GM12872 (cell line): ENCODE measurements at regions not wholly inside any gene's neighbourhood (a gene's known extent, or its start where the extent isn't known, plus 50 kb on each side); places are given as distances from the start of the nearest gene placed in this dataset.

Source experiments
- CTCF ChIP-seq: IDR thresholded peaks from 3 replicates; pipeline ENCODE4 v1.5.1; 2011; ENCODE audit warnings: low read depth, mild to moderate bottlenecking, low read length, moderate library complexity; ENCODE audit not compliant: insufficient read depth

DNA sequence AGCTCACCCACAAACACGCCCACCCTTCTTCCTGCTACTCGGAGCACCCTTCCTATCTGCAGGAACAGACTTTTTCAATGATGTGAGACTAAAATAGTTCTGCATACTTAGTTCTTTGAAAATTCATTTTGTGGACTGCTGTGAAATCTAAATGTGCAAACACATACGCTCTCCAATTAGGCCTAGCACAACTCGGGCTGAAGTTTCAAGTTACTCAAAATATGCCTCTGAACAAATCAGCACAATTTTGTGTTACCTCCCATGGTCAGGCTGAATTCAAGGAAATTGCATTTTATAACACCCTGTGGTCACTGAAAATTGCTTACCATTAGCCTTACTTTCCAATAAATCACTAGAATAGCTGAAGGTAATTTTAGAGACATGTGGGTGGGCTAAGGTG lies 323.8 kb upstream of the ADCY2 start:
- TF ChIP-seq CTCF = no peak

- TF ChIP-seq CTCF = no peak
These were observed 322.3 kb upstream of the ADCY2 start for GRCh38 chr5:7073666-7074065.

DNA sequence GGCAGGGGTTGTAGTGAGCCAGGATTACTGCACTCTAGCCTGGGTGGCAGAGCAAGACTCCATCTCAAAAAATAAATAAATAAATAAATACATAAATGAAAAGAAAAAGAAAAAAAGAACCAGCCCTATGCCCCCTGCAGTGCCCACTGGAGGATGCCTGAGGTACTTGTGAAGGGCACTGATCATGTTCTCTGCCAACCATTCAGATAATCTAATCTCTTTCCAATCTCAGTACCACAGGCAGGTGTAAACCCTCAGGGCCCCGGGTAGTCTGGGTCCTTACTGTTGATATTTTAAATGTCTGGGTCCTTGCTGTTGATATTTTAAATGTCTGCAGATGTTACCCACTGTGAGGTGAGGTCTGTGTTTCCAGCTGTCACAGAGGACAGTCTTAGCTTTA lies 321.8 kb upstream of the ADCY2 start:
- TF ChIP-seq CTCF = peak; percentile 20; the same call in 1 of the 3 replicates

DNA sequence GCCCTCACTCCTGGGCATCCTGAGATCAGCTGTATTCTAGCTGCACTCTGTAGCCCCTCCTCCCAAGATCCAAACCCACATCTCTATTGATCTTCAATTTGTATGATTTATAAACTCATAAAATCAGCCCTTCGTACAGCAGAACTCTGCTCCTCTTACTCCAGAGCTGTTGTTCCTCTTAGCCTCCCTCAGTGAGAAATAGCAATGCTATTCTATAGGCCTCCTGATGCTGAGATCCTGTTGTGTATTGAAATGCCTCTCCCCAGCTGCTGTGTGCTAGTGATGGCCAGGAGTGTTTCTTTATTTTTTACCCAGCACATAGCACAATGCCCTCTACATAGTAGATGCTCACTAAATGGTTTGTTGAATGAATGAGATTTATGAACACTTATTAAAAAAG lies 320.5 kb upstream of the ADCY2 start:
- TF ChIP-seq CTCF = no peak

DNA sequence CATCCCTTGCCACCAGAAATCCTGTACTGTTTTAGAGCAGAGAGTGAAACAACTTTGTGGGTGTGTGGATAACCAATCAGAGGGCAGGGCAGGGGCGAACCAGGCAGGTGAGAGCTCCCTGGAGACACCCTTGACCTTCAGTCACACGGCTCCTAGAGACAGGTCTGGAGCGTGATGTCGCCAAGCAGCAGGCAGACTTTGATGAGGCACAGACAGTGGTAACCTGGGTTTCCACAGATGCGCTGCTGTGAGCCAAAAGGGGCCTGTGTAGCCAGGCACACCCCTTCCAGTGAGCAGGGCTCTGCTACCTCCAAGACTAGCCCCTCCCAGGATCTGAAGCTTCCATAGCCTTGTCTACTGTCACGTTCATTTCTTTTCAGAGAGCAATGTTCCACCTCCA lies 317.8 kb upstream of the ADCY2 start:
- no peak for TF ChIP-seq CTCF

GRCh38 chr5:7078901-7079300 lies 317.0 kb upstream of the ADCY2 start:
- 0 out of 3 replicates have a peak, but pooled peaks have one; percentile 21 for TF ChIP-seq CTCF

GRCh38 chr5:7080501-7080900 lies 315.4 kb upstream of the ADCY2 start:
- TF ChIP-seq CTCF = no peak
